ENCODE measurements at regions not wholly inside any gene's neighbourhood (a gene's known extent, or its start where the extent isn't known, plus 50 kb on each side); places are given as distances from the start of the nearest gene placed in this dataset.

- no peak for DNase-seq
Measured at GRCh38 chr4:73929278-73929677, 52.5 kb downstream of the PF4 start.

- no peak for DNase-seq
Measured at GRCh38 chr4:73923631-73923937, 54.4 kb downstream of the CXCL1 start.

- DNase-seq = peak; percentile 55
Measured at GRCh38 chr4:73922766-73923630, 53.8 kb downstream of the CXCL1 start.

- DNase-seq = no peak
Measured at GRCh38 chr4:73922317-73922716, 53.1 kb downstream of the CXCL1 start.
